ENCODE measurements at regions not wholly inside any gene's neighbourhood (a gene's known extent, or its start where the extent isn't known, plus 50 kb on each side); places are given as distances from the start of the nearest gene placed in this dataset.

DNA sequence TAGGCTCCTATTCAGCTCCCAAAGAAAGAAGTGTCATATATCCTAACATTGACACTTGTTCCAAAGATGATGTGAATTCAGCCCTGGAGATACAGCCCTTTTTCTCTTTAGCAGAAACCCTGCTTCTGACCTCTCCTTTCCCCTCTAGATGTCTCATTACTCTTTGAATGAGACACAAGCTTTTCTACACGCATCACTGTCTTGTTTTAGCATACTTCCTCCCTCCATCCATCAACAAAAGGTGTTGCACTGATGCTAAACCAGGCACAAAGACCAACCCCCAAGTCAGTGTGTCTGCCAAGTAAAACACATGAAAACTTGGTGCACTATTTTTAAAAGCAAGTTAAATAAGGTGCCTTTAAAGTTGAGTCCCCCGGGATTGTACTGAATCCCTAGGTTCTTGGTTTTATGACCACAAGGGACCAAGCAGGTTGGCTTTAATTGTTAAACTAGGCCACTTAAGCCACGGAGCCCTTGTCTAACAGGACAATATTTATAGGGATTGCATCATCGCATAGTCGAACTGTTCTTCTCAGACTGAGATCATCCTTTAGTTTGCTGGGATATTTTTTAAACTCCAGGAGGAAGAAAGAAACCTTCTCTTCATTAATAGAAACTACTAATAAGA, 101.0 kb upstream of the GUCA2B start:
- TF ChIP-seq, protein P1, sequence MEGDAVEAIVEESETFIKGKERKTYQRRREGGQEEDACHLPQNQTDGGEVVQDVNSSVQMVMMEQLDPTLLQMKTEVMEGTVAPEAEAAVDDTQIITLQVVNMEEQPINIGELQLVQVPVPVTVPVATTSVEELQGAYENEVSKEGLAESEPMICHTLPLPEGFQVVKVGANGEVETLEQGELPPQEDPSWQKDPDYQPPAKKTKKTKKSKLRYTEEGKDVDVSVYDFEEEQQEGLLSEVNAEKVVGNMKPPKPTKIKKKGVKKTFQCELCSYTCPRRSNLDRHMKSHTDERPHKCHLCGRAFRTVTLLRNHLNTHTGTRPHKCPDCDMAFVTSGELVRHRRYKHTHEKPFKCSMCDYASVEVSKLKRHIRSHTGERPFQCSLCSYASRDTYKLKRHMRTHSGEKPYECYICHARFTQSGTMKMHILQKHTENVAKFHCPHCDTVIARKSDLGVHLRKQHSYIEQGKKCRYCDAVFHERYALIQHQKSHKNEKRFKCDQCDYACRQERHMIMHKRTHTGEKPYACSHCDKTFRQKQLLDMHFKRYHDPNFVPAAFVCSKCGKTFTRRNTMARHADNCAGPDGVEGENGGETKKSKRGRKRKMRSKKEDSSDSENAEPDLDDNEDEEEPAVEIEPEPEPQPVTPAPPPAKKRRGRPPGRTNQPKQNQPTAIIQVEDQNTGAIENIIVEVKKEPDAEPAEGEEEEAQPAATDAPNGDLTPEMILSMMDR (IDR thresholded peaks at IDR 0.05), result no peak
- TF ChIP-seq POLR2A (IDR thresholded peaks at IDR 0.05) (no peak), EP300 (IDR thresholded peaks at IDR 0.05) (no peak), POLR2AphosphoS5 (IDR thresholded peaks at IDR 0.05) (no peak)
